ENCODE measurements at regions not wholly inside any gene's neighbourhood (a gene's known extent, or its start where the extent isn't known, plus 50 kb on each side); places are given as distances from the start of the nearest gene placed in this dataset.
"Not testable (repeated sequence)": the region's sequence is repeated elsewhere in the genome, so short reads cannot be mapped to it uniquely, and the experiment has no call there.

GRCh38 chr2:143952536-143952935, 567.4 kb downstream of the ZEB2 start:
- no peak for DNase-seq (ENCODE audit: low read depth)

- DNase-seq (ENCODE audit: low read depth): no peak
These were observed 569.2 kb downstream of the ZEB2 start for GRCh38 chr2:143950704-143951103.

GRCh38 chr2:143949121-143949848, 570.6 kb downstream of the ZEB2 start:
- no peak for DNase-seq (ENCODE audit: low read depth)

- DNase-seq (ENCODE audit: low read depth): no peak
These were observed 571.2 kb downstream of the ZEB2 start for GRCh38 chr2:143948710-143949109.

GRCh38 chr2:143946436-143947391, 573.2 kb downstream of the ZEB2 start:
- peak; percentile 46 for DNase-seq (ENCODE audit: low read depth)

- DNase-seq (ENCODE audit: low read depth): no peak
These were observed 577.4 kb downstream of the ZEB2 start for GRCh38 chr2:143942486-143942885.

GRCh38 chr2:143940720-143941119, 579.2 kb downstream of the ZEB2 start:
- DNase-seq (ENCODE audit: low read depth): no peak

- DNase-seq (ENCODE audit: low read depth): peak; percentile 40
These were observed 580.1 kb downstream of the ZEB2 start for GRCh38 chr2:143939626-143940330.

- DNase-seq (ENCODE audit: low read depth): no peak
These were observed 582.1 kb downstream of the ZEB2 start for GRCh38 chr2:143937723-143938350.

- DNase-seq (ENCODE audit: low read depth): no peak
These were observed 582.8 kb downstream of the ZEB2 start for GRCh38 chr2:143936848-143937722.

GRCh38 chr2:143936538-143936847, 583.4 kb downstream of the ZEB2 start:
- DNase-seq (ENCODE audit: low read depth): no peak

- DNase-seq (ENCODE audit: low read depth): no peak
These were observed 584.5 kb downstream of the ZEB2 start for GRCh38 chr2:143935482-143935752.

GRCh38 chr2:143934626-143935481, 585.1 kb downstream of the ZEB2 start:
- DNase-seq (ENCODE audit: low read depth): no peak

- DNase-seq (ENCODE audit: low read depth): no peak
These were observed 585.9 kb downstream of the ZEB2 start for GRCh38 chr2:143933946-143934569.

GRCh38 chr2:143930891-143931290, 589.0 kb downstream of the ZEB2 start:
- DNase-seq (ENCODE audit: low read depth): no peak

- DNase-seq (ENCODE audit: low read depth): no peak
These were observed 591.3 kb downstream of the ZEB2 start for GRCh38 chr2:143928613-143929012.

GRCh38 chr2:143928184-143928583, 591.7 kb downstream of the ZEB2 start:
- DNase-seq (ENCODE audit: low read depth): no peak

- no peak for DNase-seq (ENCODE audit: low read depth)
These were observed 593.2 kb downstream of the ZEB2 start for GRCh38 chr2:143926736-143927135.

GRCh38 chr2:143922261-143922830, 597.6 kb downstream of the ZEB2 start:
- not testable (repeated sequence) for DNase-seq (ENCODE audit: low read depth)

All from GM04503 (cell line).